Adrenal gland (tissue), 9 donors: ENCODE measurements at regions not wholly inside any gene's neighbourhood (a gene's known extent, or its start where the extent isn't known, plus 50 kb on each side); places are given as distances from the start of the nearest gene placed in this dataset.
A peak's percentile ranks its signal among the peaks of the same experiment; 100 is the strongest.

Experiments
- DNase-seq, 7 donors: peaks; one replicate each; pipeline ENCODE4 v3.0.0-alpha.2; 2019 to 2020
- H3K27ac ChIP-seq, 5 donors: fragments of 200-600 bp; sonication (generic) in 4 of 5; 1 replicate in 3 of 5; 2 replicates in 2 of 5; pipeline versions ENCODE4 v1.5.1 to v1.8.0; 2016 to 2020; ENCODE audit warnings: mild to moderate bottlenecking in 1 of 5
- H3K27me3 ChIP-seq: fragments of 200-600 bp; 2 replicates; pipeline ENCODE4 v1.8.0; 2021
- H3K36me3 ChIP-seq, 2 donors: fragments of 200-600 bp; replicated peaks in 1 of 2; 1 replicate in 1 of 2; 2 replicates in 1 of 2; pipeline versions ENCODE4 v1.5.1 to v1.8.0; 2018 to 2022
- H3K4me1 ChIP-seq, 2 donors: fragments of 200-600 bp; replicated peaks in 1 of 2; 1 replicate in 1 of 2; 2 replicates in 1 of 2; pipeline versions ENCODE4 v1.5.1 to v1.8.0; 2018 to 2021
- H3K4me3 ChIP-seq, 4 donors: fragments of 200-600 bp; sonication (generic) in 3 of 4; one replicate each; pipeline ENCODE4 v1.5.1; 2016 to 2018
- H3K9me3 ChIP-seq, 3 donors: fragments of 200-600 bp; sonication (generic) in 1 of 3; replicated peaks in 1 of 3; 1 replicate in 2 of 3; 2 replicates in 1 of 3; pipeline versions ENCODE4 v1.5.1 to v1.8.0; 2016 to 2021
- POLR2A ChIP-seq, 2 donors: fragments of 450-650 bp; IDR thresholded peaks; one replicate each; pipeline ENCODE4 v1.6.1; 2017; ENCODE audit warnings: antibody characterized with exemption in 2 of 2, mild to moderate bottlenecking in 2 of 2, moderate library complexity in 1 of 2
- WGBS, 4 donors: extraction: QIAGEN DNeasy Blood & Tissue Kit in 2 of 4; methylation state at CpG; one replicate each; pipeline versions ENCODE4 v1.1.5 to v1.1.7; 2013 to 2017; 5-methylcytosine and 5-hydroxymethylcytosine counted together
- intact Hi-C, 2 donors: fragments of 100-400 bp; cut with DNase I; formaldehyde crosslinking; loops; one replicate each; pipeline versions ENCODE4 v1.14.1 to v1.15.0; 2022 to 2023
- TF ChIP-seq, protein P1 (sequence below), 6 experiments: fragments of 450-650 bp in 4 of 6; fragments of 200-600 bp in 2 of 6; sonication (generic) in 1 of 6; IDR thresholded peaks; 1 replicate in 5 of 6; 2 replicates in 1 of 6; pipeline versions ENCODE4 v1.5.1 to v1.8.0; 2016 to 2021; ENCODE audit warnings: antibody characterized with exemption in 6 of 6, mild to moderate bottlenecking in 2 of 6, moderate library complexity in 1 of 6
- donor health status: healthy with polysubstance abuse.
- donor health status: Bipolar disorder and iron deficiency.
- donor health status: DM: yes; HTN: yes; CAD: no.
- donor health status: DM: no; HTN: no; CAD: no.
- donor health status: DM: no; HTN: no; CAD: no.

GRCh38 chr2:171608168-171608567, 79.1 kb upstream of the DYNC1I2 start:
- no peaks in the 10 kb centered on the region for H3K4me1 ChIP-seq
- TF ChIP-seq, protein P1, sequence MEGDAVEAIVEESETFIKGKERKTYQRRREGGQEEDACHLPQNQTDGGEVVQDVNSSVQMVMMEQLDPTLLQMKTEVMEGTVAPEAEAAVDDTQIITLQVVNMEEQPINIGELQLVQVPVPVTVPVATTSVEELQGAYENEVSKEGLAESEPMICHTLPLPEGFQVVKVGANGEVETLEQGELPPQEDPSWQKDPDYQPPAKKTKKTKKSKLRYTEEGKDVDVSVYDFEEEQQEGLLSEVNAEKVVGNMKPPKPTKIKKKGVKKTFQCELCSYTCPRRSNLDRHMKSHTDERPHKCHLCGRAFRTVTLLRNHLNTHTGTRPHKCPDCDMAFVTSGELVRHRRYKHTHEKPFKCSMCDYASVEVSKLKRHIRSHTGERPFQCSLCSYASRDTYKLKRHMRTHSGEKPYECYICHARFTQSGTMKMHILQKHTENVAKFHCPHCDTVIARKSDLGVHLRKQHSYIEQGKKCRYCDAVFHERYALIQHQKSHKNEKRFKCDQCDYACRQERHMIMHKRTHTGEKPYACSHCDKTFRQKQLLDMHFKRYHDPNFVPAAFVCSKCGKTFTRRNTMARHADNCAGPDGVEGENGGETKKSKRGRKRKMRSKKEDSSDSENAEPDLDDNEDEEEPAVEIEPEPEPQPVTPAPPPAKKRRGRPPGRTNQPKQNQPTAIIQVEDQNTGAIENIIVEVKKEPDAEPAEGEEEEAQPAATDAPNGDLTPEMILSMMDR (IDR thresholded peaks at IDR 0.05): no peak
- TF ChIP-seq POLR2A (IDR thresholded peaks at IDR 0.05): no peak
- 80 to 87% (median 83%) methylated on average over 2 of the region's 2 CpGs for WGBS, 4 donors
- DNase-seq: no peak
- intact Hi-C loops: no loop called here
- no peak overlapping the region for H3K27ac ChIP-seq
- no peaks in the 10 kb centered on the region for H3K9me3 ChIP-seq
- H3K36me3 ChIP-seq: no peaks in the 10 kb centered on the region
- no peaks in the 10 kb centered on the region for H3K27me3 ChIP-seq
- no peak overlapping the region for H3K4me3 ChIP-seq

GRCh38 chr2:171610824-171611223, 76.4 kb upstream of the DYNC1I2 start:
- no peak for DNase-seq
- TF ChIP-seq, protein P1 (IDR thresholded peaks at IDR 0.05): no peak
- no peak for TF ChIP-seq POLR2A (IDR thresholded peaks at IDR 0.05)
- no peaks in the 10 kb centered on the region for H3K36me3 ChIP-seq
- no peaks in the 10 kb centered on the region for H3K9me3 ChIP-seq
- WGBS, 4 donors: 69 to 80% (median 77%) methylated on average over 5 to 6 of the region's 6 CpGs
- H3K4me1 ChIP-seq: no peaks in the 10 kb centered on the region
- intact Hi-C loops: no loop called here
- no peaks in the 10 kb centered on the region for H3K27me3 ChIP-seq
- H3K4me3 ChIP-seq: no peak overlapping the region
- no peak overlapping the region for H3K27ac ChIP-seq

DNA sequence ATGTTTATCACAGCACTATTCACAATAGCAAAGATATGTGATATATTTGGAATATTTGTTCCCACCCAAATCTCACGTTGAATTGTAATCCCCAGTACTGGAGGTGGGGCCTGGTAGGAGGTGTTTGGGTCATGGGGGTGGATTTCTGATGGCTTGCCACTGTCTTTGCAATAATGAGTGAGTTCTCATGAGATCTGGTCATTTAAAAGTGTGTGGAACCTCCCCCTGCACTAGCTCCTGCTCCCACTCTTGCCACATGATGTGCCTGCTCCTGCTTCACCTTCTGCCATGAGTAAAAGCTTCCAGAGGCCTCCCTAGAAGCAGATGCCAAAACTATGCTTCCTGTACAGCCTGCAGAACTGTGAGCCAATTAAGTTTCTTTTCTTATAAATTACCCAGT, 72.2 kb upstream of the DYNC1I2 start:
- WGBS, 4 donors: 61 to 93% (median 84%) methylated on average over 1 of the region's 1 CpG
- no peak for DNase-seq
- no peak for TF ChIP-seq POLR2A (IDR thresholded peaks at IDR 0.05)
- TF ChIP-seq, protein P1 (IDR thresholded peaks at IDR 0.05): no peak

GRCh38 chr2:171617981-171618380, 69.3 kb upstream of the DYNC1I2 start:
- no peak for DNase-seq
- no peaks in the 10 kb centered on the region for H3K4me1 ChIP-seq
- no peaks in the 10 kb centered on the region for H3K27me3 ChIP-seq
- H3K36me3 ChIP-seq: no peaks in the 10 kb centered on the region
- intact Hi-C loops: no loop called here
- TF ChIP-seq, protein P1 (IDR thresholded peaks at IDR 0.05): no peak
- no peak for TF ChIP-seq POLR2A (IDR thresholded peaks at IDR 0.05)
- H3K4me3 ChIP-seq: no peak overlapping the region
- H3K9me3 ChIP-seq: no peaks in the 10 kb centered on the region
- 62 to 87% (median 79%) methylated on average over 2 of the region's 2 CpGs for WGBS, 4 donors
- peak overlapping the region in 1 of 5 donors; percentile 13 for H3K27ac ChIP-seq

More for the DNA sequence above, 72.2 kb upstream of the DYNC1I2 start:
- Histone ChIP-seq H3K4me3 (no peak overlapping the region), H3K36me3 (no peaks in the 10 kb centered on the region), H3K9me3 (no peaks in the 10 kb centered on the region), H3K27ac (no peak overlapping the region), H3K27me3 (no peaks in the 10 kb centered on the region), H3K4me1 (no peaks in the 10 kb centered on the region)
- intact Hi-C loops: no loop called here
